OCI-LY3 (cell line): ENCODE measurements at regions not wholly inside any gene's neighbourhood (a gene's known extent, or its start where the extent isn't known, plus 50 kb on each side); places are given as distances from the start of the nearest gene placed in this dataset.
"Not testable (repeated sequence)": the region's sequence is repeated elsewhere in the genome, so short reads cannot be mapped to it uniquely, and the experiment has no call there.

Experiments
- H2AFZ ChIP-seq: fragments of 200-600, 300-600 bp; shearing (Covaris generic); 2 replicates; pipeline ENCODE4 v1.6.0; 2014; ENCODE audit warnings: antibody characterized with exemption, low read depth, low read length
- H3K27ac ChIP-seq: fragments of 200-600, 300-600 bp; sonication (generic); 2 replicates; pipeline ENCODE4 v1.5.1; 2014; ENCODE audit warnings: mild to moderate bottlenecking, low read length, moderate library complexity, mixed read lengths
- H3K27me3 ChIP-seq: fragments of 200-600, 300-600 bp; sonication (generic); 2 replicates; pipeline ENCODE4 v1.6.1; 2014; ENCODE audit warnings: low read depth, low read length, mixed read lengths
- H3K36me3 ChIP-seq: fragments of 200-600, 300-600 bp; sonication (generic); replicated peaks from 2 replicates; pipeline ENCODE3; 2014; ENCODE audit warnings: low read depth, low read length, mixed read lengths
- H3K4me1 ChIP-seq: fragments of 300-600, 200-600 bp; sonication (generic); 2 replicates; pipeline ENCODE4 v1.6.1; 2014; ENCODE audit warnings: low read length, mixed read lengths
- H3K4me2 ChIP-seq: fragments of 200-600, 300-600 bp; sonication (generic); 2 replicates; pipeline ENCODE4 v1.6.1; 2014; ENCODE audit warnings: low read length, mixed read lengths
- H3K4me3 ChIP-seq: fragments of 300-600, 200-600 bp; sonication (generic); 2 replicates; pipeline ENCODE4 v1.5.1; 2014; ENCODE audit warnings: antibody characterized with exemption, mild to moderate bottlenecking, low read length, moderate library complexity
- H3K79me2 ChIP-seq: fragments of 300-600, 200-600 bp; shearing (Covaris generic); 2 replicates; pipeline ENCODE4 v1.6.1; 2014; ENCODE audit warnings: mild to moderate bottlenecking, low read length, mixed read lengths
- H3K9ac ChIP-seq: fragments of 300-600, 200-600 bp; shearing (Covaris generic); 2 replicates; pipeline ENCODE4 v1.6.0; 2014; ENCODE audit warnings: mild to moderate bottlenecking, low read length, moderate library complexity
- H3K9me3 ChIP-seq: fragments of 200-600, 300-600 bp; shearing (Covaris generic); 2 replicates; pipeline ENCODE4 v1.6.1; 2014; ENCODE audit warnings: low read length, mixed read lengths; ENCODE audit not compliant: insufficient read depth
- H4K20me1 ChIP-seq: fragments of 200-600, 300-600 bp; sonication (generic); 2 replicates; pipeline ENCODE4 v1.6.1; 2016; ENCODE audit warnings: low read length, mixed read lengths; ENCODE audit not compliant: insufficient read depth
- CTCF ChIP-seq: fragments of 200-600, 300-600 bp; sonication (generic); IDR thresholded peaks from 2 replicates; pipeline ENCODE4 v1.5.1; 2014; ENCODE audit warnings: antibody characterized with exemption, low read length, low read depth
- EZH2phosphoT487 ChIP-seq: fragments of 200-600 bp; shearing (Covaris generic); IDR thresholded peaks from 2 replicates; pipeline ENCODE4 v1.6.1; 2018; ENCODE audit warnings: antibody characterized with exemption, mixed run types, low read depth

DNA sequence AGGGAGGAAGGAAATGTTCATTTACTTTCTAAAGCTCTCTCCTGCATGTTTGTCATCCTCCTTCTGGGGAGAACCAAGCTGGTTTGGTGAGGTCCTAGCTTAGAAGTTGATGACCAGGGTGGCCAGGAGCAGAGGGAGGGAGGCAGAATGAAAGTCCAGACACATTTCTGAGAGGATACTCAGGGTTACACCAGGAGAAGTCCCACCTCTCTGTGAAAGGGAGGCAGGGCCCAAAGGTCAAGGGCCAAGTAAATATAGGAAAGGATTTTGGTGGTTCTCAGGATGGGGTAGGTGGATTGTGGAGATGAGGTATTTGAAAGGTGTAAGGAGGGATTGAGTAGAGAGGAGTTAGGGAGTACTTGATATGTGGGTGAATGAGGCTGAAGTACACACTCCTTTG, 58.0 kb upstream of the FBXO11 start:
- no peaks in the 10 kb centered on the region for H4K20me1 ChIP-seq
- H3K36me3 ChIP-seq: no peaks in the 10 kb centered on the region
- no peaks in the 10 kb centered on the region for H3K79me2 ChIP-seq
- H3K9me3 ChIP-seq: no peaks in the 10 kb centered on the region
- TF ChIP-seq EZH2phosphoT487: no peak
- TF ChIP-seq CTCF: no peak
- H3K4me2 ChIP-seq: no peak overlapping the region
- no peak overlapping the region for H3K9ac ChIP-seq
- H3K27ac ChIP-seq: no peak overlapping the region
- no peak overlapping the region for H3K4me3 ChIP-seq
- H3K4me1 ChIP-seq: 0 out of 2 replicates have a peak, but pooled peaks cover 4% of the 10 kb centered on the region
- H3K27me3 ChIP-seq: 0 out of 2 replicates have a peak, but pooled peaks cover 8% of the 10 kb centered on the region
- H2AFZ ChIP-seq: no peak overlapping the region

- H3K36me3 ChIP-seq: no peaks in the 10 kb centered on the region
These were observed 58.6 kb upstream of the FBXO11 start for GRCh38 chr2:47964722-47965434.

DNA sequence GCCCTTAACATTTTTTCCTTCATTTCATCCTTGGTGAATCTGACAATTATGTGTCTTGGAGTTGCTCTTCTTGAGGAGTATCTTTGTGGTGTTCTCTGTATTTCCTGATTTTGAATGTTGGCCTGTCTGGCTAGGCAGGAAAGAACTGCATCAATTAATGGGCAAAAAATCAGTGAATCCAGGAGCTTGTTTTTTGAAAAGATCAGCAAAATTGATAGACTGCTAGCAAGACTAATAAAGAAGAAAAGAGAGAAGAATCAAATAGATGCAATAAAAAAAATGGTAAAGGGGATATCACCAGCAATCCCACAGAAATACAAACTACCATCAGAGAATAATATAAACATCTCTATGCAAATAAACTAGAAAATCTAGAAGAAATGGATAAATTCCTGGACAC, 70.4 kb upstream of the FBXO11 start:
- H3K9me3 ChIP-seq, H3K4me2 ChIP-seq, H3K27me3 ChIP-seq, H3K9ac ChIP-seq, H3K36me3 ChIP-seq, H2AFZ ChIP-seq, H3K4me1 ChIP-seq, H3K27ac ChIP-seq, H4K20me1 ChIP-seq, H3K79me2 ChIP-seq, H3K4me3 ChIP-seq: not testable (repeated sequence)

More at GRCh38 chr2:47964722-47965434, 58.6 kb upstream of the FBXO11 start:
- H3K4me3 ChIP-seq: no peak overlapping the region
- no peak overlapping the region for H3K27ac ChIP-seq
- H3K9ac ChIP-seq: no peak overlapping the region
- H2AFZ ChIP-seq: no peak overlapping the region
- H3K9me3 ChIP-seq: no peaks in the 10 kb centered on the region
- H4K20me1 ChIP-seq: no peaks in the 10 kb centered on the region
- H3K27me3 ChIP-seq: 0 out of 2 replicates have a peak, but pooled peaks cover 8% of the 10 kb centered on the region
- no peak overlapping the region for H3K4me2 ChIP-seq
- H3K4me1 ChIP-seq: 0 out of 2 replicates have a peak, but pooled peaks cover 4% of the 10 kb centered on the region
- H3K79me2 ChIP-seq: no peaks in the 10 kb centered on the region
- TF ChIP-seq CTCF: no peak
- TF ChIP-seq EZH2phosphoT487: no peak

- no peak overlapping the region for H3K4me3 ChIP-seq
- H3K4me2 ChIP-seq: no peak overlapping the region
- H3K36me3 ChIP-seq: no peaks in the 10 kb centered on the region
- no peaks in the 10 kb centered on the region for H3K9me3 ChIP-seq
- no peaks in the 10 kb centered on the region for H3K79me2 ChIP-seq
- peaks cover 9% of the 10 kb centered on the region; the same call in 1 of the 2 replicates for H3K27me3 ChIP-seq
- H3K27ac ChIP-seq: no peak overlapping the region
- TF ChIP-seq CTCF (no peak), EZH2phosphoT487 (no peak)
- H3K4me1 ChIP-seq: no peaks in the 10 kb centered on the region
- no peak overlapping the region for H2AFZ ChIP-seq
- no peak overlapping the region for H3K9ac ChIP-seq
- H4K20me1 ChIP-seq: no peaks in the 10 kb centered on the region
These were observed 77.7 kb upstream of the FBXO11 start for GRCh38 chr2:47984041-47984440.
